Upper lobe of right lung (tissue), 1 donor: ENCODE measurements at regions not wholly inside any gene's neighbourhood (a gene's known extent, or its start where the extent isn't known, plus 50 kb on each side); places are given as distances from the start of the nearest gene placed in this dataset.

Experiments used
- ATAC-seq: fragments of 200-7000 bp; cut with Tn5 transposase; one replicate; pipeline ENCODE4 v1.9.1; 2020; ENCODE audit warnings: mild to moderate bottlenecking, moderate library complexity
- DNase-seq: peaks from one replicate; pipeline ENCODE4 v3.0.0-alpha.2; 2020
- H3K27ac ChIP-seq: fragments of 200-600 bp; one replicate; pipeline ENCODE4 v1.8.0; 2022
- H3K27me3 ChIP-seq: fragments of 200-600 bp; one replicate; pipeline ENCODE4 v1.8.0; 2022; ENCODE audit warnings: mild to moderate bottlenecking
- H3K36me3 ChIP-seq: fragments of 200-600 bp; one replicate; pipeline ENCODE4 v1.8.0; 2022
- H3K4me1 ChIP-seq: fragments of 200-600 bp; one replicate; pipeline ENCODE4 v1.8.0; 2022
- H3K4me3 ChIP-seq: fragments of 200-600 bp; one replicate; pipeline ENCODE4 v1.8.0; 2022; ENCODE audit warnings: mild to moderate bottlenecking
- H3K9me3 ChIP-seq: fragments of 200-600 bp; one replicate; pipeline ENCODE4 v1.8.0; 2022
- CTCF ChIP-seq: fragments of 200-600 bp; IDR thresholded peaks from one replicate; pipeline ENCODE4 v1.8.0; 2022; ENCODE audit warnings: antibody characterized with exemption
- intact Hi-C: fragments of 100-400 bp; cut with DNase I; formaldehyde crosslinking; loops from one replicate; pipeline ENCODE4 v1.11.0; 2022
- donor health status: DM: no; HTN: yes; CAD: no; lungs with severe emphysema.

- ATAC-seq (no peak), DNase-seq (no peak)
- H3K4me1 ChIP-seq, result no peaks in the 10 kb centered on the region
- no peak for TF ChIP-seq CTCF
- no peak overlapping the region for H3K4me3 ChIP-seq
- no peaks in the 10 kb centered on the region for H3K36me3 ChIP-seq
- H3K27ac ChIP-seq, result no peak overlapping the region
- no peaks in the 10 kb centered on the region for H3K27me3 ChIP-seq
- intact Hi-C loops, result no loop called here
- H3K9me3 ChIP-seq, result no peaks in the 10 kb centered on the region
These were observed 366.8 kb upstream of the FGF13 start for GRCh38 chrX:139078342-139078741.

GRCh38 chrX:139077281-139078250 lies 366.0 kb upstream of the FGF13 start:
- Histone ChIP-seq H3K27ac (no peak overlapping the region), H3K9me3 (no peaks in the 10 kb centered on the region), H3K4me1 (no peaks in the 10 kb centered on the region), H3K4me3 (no peak overlapping the region), H3K27me3 (no peaks in the 10 kb centered on the region), H3K36me3 (no peaks in the 10 kb centered on the region)
- intact Hi-C loops, result no loop called here
- ATAC-seq (no peak), DNase-seq (no peak)
- TF ChIP-seq CTCF, result no peak

- no peaks in the 10 kb centered on the region for H3K36me3 ChIP-seq
These were observed 351.8 kb upstream of the FGF13 start for GRCh38 chrX:139063364-139063763.

GRCh38 chrX:139058831-139059495 lies 347.4 kb upstream of the FGF13 start:
- intact Hi-C loops, result no loop called here
- Histone ChIP-seq H3K27me3 (no peaks in the 10 kb centered on the region), H3K9me3 (no peaks in the 10 kb centered on the region), H3K27ac (no peak overlapping the region), H3K36me3 (no peaks in the 10 kb centered on the region), H3K4me1 (no peaks in the 10 kb centered on the region), H3K4me3 (no peak overlapping the region)
- no peak for ATAC-seq
- no peak for DNase-seq
- TF ChIP-seq CTCF, result no peak

More at GRCh38 chrX:139063364-139063763, 351.8 kb upstream of the FGF13 start:
- Histone ChIP-seq H3K9me3 (no peaks in the 10 kb centered on the region), H3K4me3 (no peak overlapping the region), H3K27ac (no peak overlapping the region), H3K27me3 (no peaks in the 10 kb centered on the region), H3K4me1 (no peaks in the 10 kb centered on the region)
- ATAC-seq, result no peak
- no peak for TF ChIP-seq CTCF
- intact Hi-C loops, result no loop called here
- DNase-seq, result no peak

- TF ChIP-seq CTCF, result no peak
- H3K27ac ChIP-seq, result no peak overlapping the region
- no peak overlapping the region for H3K4me3 ChIP-seq
- no peaks in the 10 kb centered on the region for H3K9me3 ChIP-seq
- no peaks in the 10 kb centered on the region for H3K4me1 ChIP-seq
- no peaks in the 10 kb centered on the region for H3K27me3 ChIP-seq
- H3K36me3 ChIP-seq, result no peaks in the 10 kb centered on the region
- ATAC-seq (no peak), DNase-seq (no peak)
- intact Hi-C loops, result no loop called here
These were observed 340.9 kb upstream of the FGF13 start for GRCh38 chrX:139052461-139052860.
